SH-SY5Y (cell line): ENCODE measurements at regions not wholly inside any gene's neighbourhood (a gene's known extent, or its start where the extent isn't known, plus 50 kb on each side); places are given as distances from the start of the nearest gene placed in this dataset.

Experiments used
- GATA2 ChIP-seq: IDR thresholded peaks from 2 replicates; pipeline ENCODE4 v1.6.1; 2011; ENCODE audit warnings: mild to moderate bottlenecking, low read depth, low read length
- GATA3 ChIP-seq: IDR thresholded peaks from 2 replicates; pipeline ENCODE4 v1.6.1; 2011; ENCODE audit warnings: low read depth, mild to moderate bottlenecking, low read length, moderate library complexity

- no peak for TF ChIP-seq GATA2
- TF ChIP-seq GATA3 = no peak
These were observed 1532.9 kb upstream of the RAG2 start for GRCh38 chr11:38130976-38131375.
